MG63 (cell line): ENCODE measurements at regions not wholly inside any gene's neighbourhood (a gene's known extent, or its start where the extent isn't known, plus 50 kb on each side); places are given as distances from the start of the nearest gene placed in this dataset.

Experiments used
- DNase-seq: peaks from one replicate; pipeline ENCODE4 v3.0.0-alpha.2; 2020
- H3K27me3 ChIP-seq: fragments of 250-450 bp; sonication (Bioruptor Pico); 2 replicates; pipeline ENCODE4 v1.5.1; 2020; ENCODE audit warnings: mild to moderate bottlenecking, moderate library complexity
- H3K36me3 ChIP-seq: fragments of 250-450 bp; sonication (Bioruptor Pico); 2 replicates; pipeline ENCODE4 v1.5.1; 2020; ENCODE audit warnings: mild to moderate bottlenecking, moderate library complexity
- H3K4me3 ChIP-seq: fragments of 250-450 bp; sonication (Bioruptor Pico); 2 replicates; pipeline ENCODE4 v1.5.1; 2020; ENCODE audit warnings: mild to moderate bottlenecking, moderate library complexity
- H3K9me3 ChIP-seq: fragments of 250-450 bp; sonication (Bioruptor Pico); 2 replicates; pipeline ENCODE4 v1.5.1; 2020; ENCODE audit warnings: mild to moderate bottlenecking, moderate library complexity

GRCh38 chr2:30380824-30381223 is 66.2 kb upstream of the LCLAT1 start:
- no peaks in the 10 kb centered on the region for H3K36me3 ChIP-seq
- no peak for DNase-seq
- H3K9me3 ChIP-seq: no peaks in the 10 kb centered on the region
- H3K4me3 ChIP-seq: no peak overlapping the region
- no peaks in the 10 kb centered on the region; the same call in 1 of the 2 replicates for H3K27me3 ChIP-seq

GRCh38 chr2:30382162-30382783 is 64.8 kb upstream of the LCLAT1 start:
- H3K9me3 ChIP-seq: no peaks in the 10 kb centered on the region
- no peaks in the 10 kb centered on the region for H3K36me3 ChIP-seq
- DNase-seq: no peak
- no peak overlapping the region for H3K4me3 ChIP-seq
- H3K27me3 ChIP-seq: no peaks in the 10 kb centered on the region; the same call in 1 of the 2 replicates

GRCh38 chr2:30382995-30383394 is 64.1 kb upstream of the LCLAT1 start:
- Histone ChIP-seq H3K36me3 (no peaks in the 10 kb centered on the region), H3K9me3 (no peaks in the 10 kb centered on the region), H3K4me3 (no peak overlapping the region), H3K27me3 (no peaks in the 10 kb centered on the region; the same call in 1 of the 2 replicates)
- no peak for DNase-seq

GRCh38 chr2:30385327-30385726 is 61.7 kb upstream of the LCLAT1 start:
- Histone ChIP-seq H3K9me3 (no peaks in the 10 kb centered on the region), H3K36me3 (no peaks in the 10 kb centered on the region), H3K4me3 (no peak overlapping the region), H3K27me3 (no peaks in the 10 kb centered on the region; the same call in 1 of the 2 replicates)
- peak; percentile 46 for DNase-seq

- no peak for DNase-seq
- no peaks in the 10 kb centered on the region for H3K27me3 ChIP-seq
- no peaks in the 10 kb centered on the region for H3K36me3 ChIP-seq
- no peaks in the 10 kb centered on the region for H3K9me3 ChIP-seq
- no peak overlapping the region for H3K4me3 ChIP-seq
Observed at GRCh38 chr2:30392097-30392496, 54.9 kb upstream of the LCLAT1 start.

GRCh38 chr2:30393510-30393909 is 53.5 kb upstream of the LCLAT1 start:
- Histone ChIP-seq H3K36me3 (no peaks in the 10 kb centered on the region), H3K4me3 (no peak overlapping the region), H3K9me3 (no peaks in the 10 kb centered on the region)

GRCh38 chr2:30394096-30394495 is 53.0 kb upstream of the LCLAT1 start:
- no peaks in the 10 kb centered on the region for H3K27me3 ChIP-seq
- H3K9me3 ChIP-seq: no peaks in the 10 kb centered on the region
- H3K4me3 ChIP-seq: no peak overlapping the region
- no peaks in the 10 kb centered on the region for H3K36me3 ChIP-seq
- no peak for DNase-seq

More at GRCh38 chr2:30393510-30393909, 53.5 kb upstream of the LCLAT1 start:
- H3K27me3 ChIP-seq: no peaks in the 10 kb centered on the region
- no peak for DNase-seq

- Histone ChIP-seq H3K4me3 (no peak overlapping the region), H3K36me3 (no peaks in the 10 kb centered on the region), H3K27me3 (no peaks in the 10 kb centered on the region), H3K9me3 (no peaks in the 10 kb centered on the region)
- no peak for DNase-seq
Observed at GRCh38 chr2:30396436-30397232, 50.4 kb upstream of the LCLAT1 start.
